ENCODE measurements at regions not wholly inside any gene's neighbourhood (a gene's known extent, or its start where the extent isn't known, plus 50 kb on each side); places are given as distances from the start of the nearest gene placed in this dataset.

DNA sequence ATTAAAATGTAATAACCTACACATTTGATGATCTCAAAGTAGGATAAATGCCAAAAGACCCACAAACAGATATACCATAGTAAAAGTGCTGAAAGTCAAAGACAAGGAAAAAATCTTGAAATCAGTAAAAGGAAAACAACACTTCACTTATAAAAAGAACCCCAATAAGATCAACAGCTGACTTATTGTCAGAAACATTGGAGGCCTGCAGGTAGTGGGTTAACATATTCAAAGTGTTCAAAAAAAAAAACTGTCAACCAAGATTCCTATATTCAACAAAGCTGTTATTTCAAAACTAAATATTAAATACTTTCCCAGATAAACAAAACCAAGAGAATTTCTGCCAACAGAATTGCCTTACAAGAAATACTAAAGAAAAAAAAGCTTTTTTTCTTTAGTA is 347.1 kb downstream of the GUCY2F start:
- TF ChIP-seq, protein P1, sequence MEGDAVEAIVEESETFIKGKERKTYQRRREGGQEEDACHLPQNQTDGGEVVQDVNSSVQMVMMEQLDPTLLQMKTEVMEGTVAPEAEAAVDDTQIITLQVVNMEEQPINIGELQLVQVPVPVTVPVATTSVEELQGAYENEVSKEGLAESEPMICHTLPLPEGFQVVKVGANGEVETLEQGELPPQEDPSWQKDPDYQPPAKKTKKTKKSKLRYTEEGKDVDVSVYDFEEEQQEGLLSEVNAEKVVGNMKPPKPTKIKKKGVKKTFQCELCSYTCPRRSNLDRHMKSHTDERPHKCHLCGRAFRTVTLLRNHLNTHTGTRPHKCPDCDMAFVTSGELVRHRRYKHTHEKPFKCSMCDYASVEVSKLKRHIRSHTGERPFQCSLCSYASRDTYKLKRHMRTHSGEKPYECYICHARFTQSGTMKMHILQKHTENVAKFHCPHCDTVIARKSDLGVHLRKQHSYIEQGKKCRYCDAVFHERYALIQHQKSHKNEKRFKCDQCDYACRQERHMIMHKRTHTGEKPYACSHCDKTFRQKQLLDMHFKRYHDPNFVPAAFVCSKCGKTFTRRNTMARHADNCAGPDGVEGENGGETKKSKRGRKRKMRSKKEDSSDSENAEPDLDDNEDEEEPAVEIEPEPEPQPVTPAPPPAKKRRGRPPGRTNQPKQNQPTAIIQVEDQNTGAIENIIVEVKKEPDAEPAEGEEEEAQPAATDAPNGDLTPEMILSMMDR (IDR thresholded peaks at IDR 0.05; ENCODE audit: insufficient read depth, low read depth, low read length) = no peak
- no peak for TF ChIP-seq EZH2 (IDR thresholded peaks at IDR 0.05; ENCODE audit: insufficient read depth, low read length)
